Endothelial cell of hepatic sinusoid (primary cell): ENCODE measurements at regions not wholly inside any gene's neighbourhood (a gene's known extent, or its start where the extent isn't known, plus 50 kb on each side); places are given as distances from the start of the nearest gene placed in this dataset.
"Not testable (repeated sequence)": the region's sequence is repeated elsewhere in the genome, so short reads cannot be mapped to it uniquely, and the experiment has no call there.

Source experiments
- in situ Hi-C: cut with HindIII; loops from 2 replicates; pipeline ENCODE4 v1.10.0; 2017; ENCODE audit warnings: low sequenced_read_pairs

- in situ Hi-C loops: no loop called here
Observed at GRCh38 chr5:152066784-152067183, 142.1 kb upstream of the GLRA1 start.

GRCh38 chr5:152063004-152063403 lies 138.4 kb upstream of the GLRA1 start:
- in situ Hi-C loops: no loop called here

GRCh38 chr5:152061095-152061494 lies 136.4 kb upstream of the GLRA1 start:
- in situ Hi-C loops: no loop called here

GRCh38 chr5:152058267-152058666 lies 133.6 kb upstream of the GLRA1 start:
- in situ Hi-C loops: no loop called here

- in situ Hi-C loops: no loop called here
Observed at GRCh38 chr5:152056931-152057330, 132.3 kb upstream of the GLRA1 start.

DNA sequence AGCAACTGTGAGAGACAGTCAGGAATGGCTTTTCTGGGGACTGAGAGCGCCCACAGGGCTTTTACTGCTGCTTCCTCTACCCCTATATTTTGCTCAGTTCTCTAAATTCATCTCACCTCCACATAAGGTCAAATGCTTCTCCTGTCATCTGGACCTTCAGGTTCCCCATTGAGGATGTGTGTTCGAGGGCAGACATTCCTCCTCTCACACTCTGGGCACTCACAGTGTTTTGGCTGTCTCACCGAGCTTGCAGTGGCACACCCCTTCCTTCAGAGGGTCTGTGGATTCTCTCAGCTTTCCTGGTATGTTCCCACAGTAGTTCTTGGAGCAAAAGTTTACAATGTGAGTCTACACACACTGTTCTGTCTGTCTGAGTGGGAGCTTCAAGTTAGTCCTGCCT lies 127.8 kb upstream of the GLRA1 start:
- in situ Hi-C loops: no loop called here

DNA sequence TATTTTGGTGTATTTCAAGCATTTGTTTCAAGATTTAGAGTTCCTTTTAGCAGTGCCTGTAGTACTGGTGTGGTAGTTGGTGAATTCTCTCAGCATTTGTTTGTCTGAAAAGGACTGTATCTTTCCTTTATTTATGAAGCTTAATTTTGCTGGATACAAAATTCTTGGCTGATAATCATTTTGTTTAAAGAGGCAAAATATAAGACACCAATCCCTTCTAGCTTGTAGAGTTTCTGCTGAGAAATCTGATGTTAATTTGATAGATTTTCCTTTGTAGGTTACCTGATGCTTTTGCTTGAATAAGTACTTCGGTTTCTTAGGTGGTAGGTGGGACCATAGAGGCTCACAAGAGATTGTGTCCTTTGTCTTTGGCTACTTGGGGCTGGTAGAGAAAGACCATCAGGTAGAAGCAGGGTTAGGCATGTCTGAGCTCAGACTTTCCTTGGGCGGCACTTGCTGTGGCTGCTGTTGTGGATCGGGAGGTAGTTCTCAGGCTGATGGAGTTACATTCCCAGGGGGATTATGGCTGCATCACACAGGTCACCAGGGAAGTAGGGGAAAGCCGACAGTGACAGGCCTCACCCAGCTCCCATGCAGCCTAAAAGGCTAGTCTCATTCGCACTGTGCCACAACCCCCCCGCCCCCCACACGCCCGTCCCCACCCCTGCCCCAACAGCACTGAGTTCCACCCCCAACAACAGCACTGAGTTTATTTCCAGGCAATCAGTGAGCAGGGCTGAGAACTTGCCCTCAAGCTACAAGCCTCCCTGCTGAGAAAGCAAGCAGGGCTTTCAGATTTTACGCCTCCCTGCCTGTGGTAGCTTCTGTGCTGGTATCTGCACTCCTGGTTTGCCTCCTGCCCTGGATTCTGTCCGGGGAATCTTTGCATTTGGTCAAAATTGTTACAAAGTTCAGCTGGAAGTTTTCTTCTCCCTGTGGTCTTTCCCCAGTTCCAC lies 127.1 kb upstream of the GLRA1 start:
- in situ Hi-C loops: no loop called here

DNA sequence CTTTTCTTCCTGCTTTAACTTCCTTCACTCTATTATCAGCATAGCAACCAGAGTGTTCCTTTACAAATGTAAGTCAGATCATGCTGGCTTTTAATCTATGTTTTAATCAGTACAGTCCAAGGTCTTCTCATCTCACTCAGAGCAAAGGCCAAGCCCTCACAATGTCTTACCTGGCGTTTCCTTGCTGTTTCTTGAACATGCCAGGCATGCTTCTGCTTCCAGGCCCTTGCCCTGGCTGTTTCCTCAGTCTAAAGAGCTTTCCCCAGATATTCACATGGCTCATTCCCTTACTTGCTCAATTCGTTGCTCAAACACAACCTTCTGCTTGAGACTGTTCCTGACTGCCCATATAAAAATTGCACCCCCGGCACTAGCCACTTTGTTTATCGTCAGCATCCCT lies 121.7 kb upstream of the GLRA1 start:
- in situ Hi-C loops: no loop called here

- in situ Hi-C loops: not testable (repeated sequence)
Observed at GRCh38 chr5:152038856-152039255, 114.2 kb upstream of the GLRA1 start.

- in situ Hi-C loops: not testable (repeated sequence)
Observed at GRCh38 chr5:152026328-152027024, 101.8 kb upstream of the GLRA1 start.

- in situ Hi-C loops: no loop called here
Observed at GRCh38 chr5:152016421-152016820, 91.8 kb upstream of the GLRA1 start.

DNA sequence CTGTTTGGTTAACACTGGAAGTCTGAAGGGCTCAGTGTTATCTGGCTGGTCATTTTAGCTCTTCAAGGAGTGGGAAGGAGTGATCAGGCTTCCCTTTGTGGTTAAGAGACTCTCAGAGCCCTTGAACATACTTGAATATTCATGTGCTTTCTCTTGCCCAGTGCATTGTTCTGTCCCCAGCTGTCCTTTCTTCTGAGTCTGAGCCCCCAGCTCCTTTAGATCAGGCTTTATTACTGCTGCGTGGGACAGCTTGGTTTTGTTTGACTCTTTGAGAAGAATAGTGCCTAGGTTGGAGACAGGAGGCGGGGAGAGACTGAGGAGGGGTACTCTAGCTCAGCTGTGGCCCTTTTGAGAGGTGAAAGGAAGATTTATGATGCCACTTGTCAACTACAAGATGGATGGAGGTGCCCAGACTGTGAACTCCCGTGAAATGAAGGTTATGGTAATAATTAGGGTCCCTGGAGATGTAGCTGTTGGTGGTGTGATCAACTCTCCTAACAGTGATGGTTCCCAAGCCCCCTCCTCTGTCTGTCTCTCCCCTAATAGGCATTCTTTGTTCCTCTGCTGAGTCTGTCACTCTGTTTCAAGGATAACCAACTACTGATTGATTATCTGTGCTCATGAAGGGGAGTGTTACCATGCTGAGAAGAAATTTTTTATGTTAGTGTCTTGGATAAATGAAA lies 83.1 kb upstream of the GLRA1 start:
- in situ Hi-C loops: no loop called here

GRCh38 chr5:152004095-152004494 lies 79.4 kb upstream of the GLRA1 start:
- in situ Hi-C loops: no loop called here
